Hematopoietic multipotent progenitor cell treated with erythropoietin and hydrocortisone succinate and interleukin-3 and kit ligand, for 15 days (in vitro differentiated cells): ENCODE measurements at regions not wholly inside any gene's neighbourhood (a gene's known extent, or its start where the extent isn't known, plus 50 kb on each side); places are given as distances from the start of the nearest gene placed in this dataset.
"Not testable (repeated sequence)": the region's sequence is repeated elsewhere in the genome, so short reads cannot be mapped to it uniquely, and the experiment has no call there.

Source experiments
- DNase-seq: peaks from one replicate; pipeline ENCODE4 v3.0.0-alpha.2; 2015; ENCODE audit warnings: low spot score

GRCh38 chr2:239657992-239658391, 257.2 kb upstream of the HDAC4 start:
- DNase-seq = no peak

GRCh38 chr2:239657236-239657635, 256.4 kb upstream of the HDAC4 start:
- no peak for DNase-seq

DNA sequence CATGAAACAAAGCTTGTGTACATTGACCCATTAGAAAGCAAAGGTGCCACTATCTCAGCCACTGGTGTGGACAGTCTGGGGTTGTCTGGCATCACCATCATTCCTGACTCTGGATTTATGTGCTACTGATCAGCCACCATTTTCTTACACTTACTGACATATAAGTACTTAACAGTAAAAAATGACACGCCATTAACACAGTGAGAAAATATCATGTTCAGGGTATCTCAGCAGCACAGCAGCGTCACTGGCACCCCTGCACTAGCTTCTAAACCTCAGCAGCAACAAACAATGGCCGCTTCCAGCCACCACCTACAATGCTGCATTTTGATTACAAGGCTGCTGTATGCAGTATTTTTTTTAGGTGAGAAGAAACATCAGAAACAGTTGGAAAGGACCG, 253.4 kb upstream of the HDAC4 start:
- no peak for DNase-seq

- DNase-seq = no peak
These were observed 251.0 kb upstream of the HDAC4 start for GRCh38 chr2:239651859-239652258.

GRCh38 chr2:239650674-239651073, 249.9 kb upstream of the HDAC4 start:
- DNase-seq = no peak

GRCh38 chr2:239649309-239649708, 248.5 kb upstream of the HDAC4 start:
- no peak for DNase-seq

- no peak for DNase-seq
These were observed 247.8 kb upstream of the HDAC4 start for GRCh38 chr2:239648607-239649006.

DNA sequence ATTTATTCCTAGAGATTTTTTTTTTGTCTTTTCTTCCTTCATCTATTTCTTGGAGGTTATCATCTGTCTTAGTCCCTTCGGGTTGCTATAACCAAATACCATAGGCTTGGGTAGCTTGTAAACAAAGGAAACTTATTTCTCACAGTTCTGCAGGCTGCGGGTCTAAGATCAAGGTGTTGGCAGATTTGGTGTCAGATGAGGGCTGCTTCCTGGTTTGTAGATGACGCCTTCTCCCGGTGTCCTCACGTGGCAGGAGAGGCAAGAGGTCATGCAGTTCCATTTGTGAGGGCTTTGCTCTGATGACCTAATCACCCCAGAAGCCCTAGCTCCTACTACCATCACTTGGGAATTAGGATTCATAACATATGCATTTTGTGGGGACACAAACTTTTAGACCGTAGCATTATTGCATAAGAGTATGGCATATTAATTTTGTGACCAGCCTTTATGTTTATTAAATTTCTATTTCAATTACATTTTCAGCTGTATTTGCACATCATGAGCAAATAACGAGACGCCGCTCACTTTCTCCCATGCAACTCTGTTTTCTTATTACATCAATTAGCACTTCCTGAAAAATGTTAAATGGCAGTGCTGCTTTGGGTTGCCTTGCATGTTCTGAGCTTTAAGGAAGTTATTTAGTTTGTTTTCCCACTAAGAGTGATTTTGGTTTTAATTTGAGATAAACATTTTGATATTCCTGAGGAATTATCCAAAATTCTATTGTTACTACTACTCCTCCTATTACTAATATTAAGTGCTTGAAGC, 246.4 kb upstream of the HDAC4 start:
- no peak for DNase-seq

- no peak for DNase-seq
These were observed 245.4 kb upstream of the HDAC4 start for GRCh38 chr2:239646184-239646583.

- DNase-seq = not testable (repeated sequence)
These were observed 243.8 kb upstream of the HDAC4 start for GRCh38 chr2:239644594-239644993.

DNA sequence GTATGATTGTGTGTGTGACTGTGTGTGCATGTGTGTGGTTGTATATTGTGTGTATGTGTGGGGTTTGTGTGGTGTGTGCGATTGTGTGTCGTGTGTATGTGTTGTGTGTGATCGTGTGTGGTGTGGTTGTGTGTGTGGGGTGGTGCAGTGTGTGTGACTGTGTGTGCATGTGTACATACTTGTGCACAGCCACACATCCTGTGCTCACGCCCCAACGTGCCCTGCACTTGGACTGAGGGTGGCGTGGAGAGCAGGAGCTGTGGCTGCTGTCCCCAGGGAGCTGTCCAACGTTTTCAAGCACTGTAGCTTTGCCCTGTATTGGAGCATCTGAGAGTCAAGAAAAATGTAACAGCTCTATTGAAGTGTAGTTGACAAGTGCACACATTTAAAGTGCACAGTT, 243.2 kb upstream of the HDAC4 start:
- DNase-seq = no peak

DNA sequence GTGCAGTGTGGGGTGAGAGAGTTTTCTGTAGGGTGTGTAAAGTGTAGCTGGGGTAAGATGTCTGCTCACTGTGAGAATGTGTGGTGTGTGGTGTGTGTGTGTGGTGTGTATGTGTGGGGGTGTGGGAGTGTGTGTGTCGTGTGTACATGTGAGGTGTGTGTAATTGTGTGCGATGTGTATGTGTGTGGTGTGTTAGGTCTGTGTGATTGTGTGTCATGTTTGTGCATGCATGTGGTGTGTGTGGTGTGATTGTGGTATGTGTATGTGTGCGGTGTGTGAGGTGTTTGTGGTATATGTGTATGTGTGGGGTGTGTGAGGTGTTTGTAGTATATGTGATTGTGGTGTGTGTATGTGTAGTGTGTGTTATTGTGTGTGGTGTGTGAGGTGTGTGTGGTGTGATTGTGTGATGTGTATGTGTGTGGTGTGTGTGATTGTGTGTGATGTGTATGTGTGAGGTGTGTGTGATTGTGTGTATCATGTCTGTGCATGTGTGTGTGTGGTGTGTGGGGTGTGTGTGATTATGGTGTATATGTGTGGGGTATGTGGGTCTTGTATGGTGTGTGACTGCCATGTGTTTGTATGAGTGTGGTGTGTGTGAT, 241.7 kb upstream of the HDAC4 start:
- no peak for DNase-seq

DNA sequence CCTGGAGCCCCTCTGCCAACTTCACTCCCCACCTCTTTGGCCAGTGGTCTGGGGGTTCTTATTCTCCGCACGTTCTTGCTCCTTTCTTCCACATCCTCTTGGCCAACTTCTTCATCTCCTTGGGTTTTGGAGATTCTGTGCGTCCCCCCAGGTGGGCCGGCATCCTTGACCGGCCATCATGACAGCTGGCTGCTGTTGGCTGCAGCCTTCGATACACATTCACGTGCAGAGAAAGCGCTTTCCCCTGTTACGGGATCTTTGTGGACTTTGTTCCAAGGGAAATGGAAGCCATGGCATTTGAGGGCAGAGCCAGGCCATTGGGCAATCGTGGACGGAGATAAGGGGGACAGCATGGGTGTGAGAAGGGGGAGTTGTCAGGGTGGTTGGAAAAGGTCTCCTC, 241.1 kb upstream of the HDAC4 start:
- not testable (repeated sequence) for DNase-seq

- DNase-seq = no peak
These were observed 240.1 kb upstream of the HDAC4 start for GRCh38 chr2:239640676-239641578.

DNA sequence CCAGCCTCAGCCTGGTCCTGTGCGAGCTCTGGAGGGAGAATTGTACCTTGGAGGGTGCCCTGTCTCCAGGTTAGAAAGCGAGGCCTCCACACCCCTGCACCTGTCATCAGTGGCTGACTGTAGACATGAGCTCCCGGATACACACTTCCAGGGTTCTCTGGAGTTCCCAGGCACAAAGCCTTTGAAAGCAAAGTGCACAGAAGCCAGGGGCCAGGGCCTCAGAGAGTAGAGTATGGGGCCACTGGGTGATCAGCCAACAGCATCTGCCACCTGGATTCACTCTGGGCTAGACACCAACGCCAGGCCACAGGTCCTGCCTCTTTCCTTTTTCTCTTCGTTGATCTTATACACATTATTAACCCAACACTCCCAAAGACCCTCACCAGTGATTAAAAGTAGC, 239.4 kb upstream of the HDAC4 start:
- no peak for DNase-seq

GRCh38 chr2:239639421-239640185, 238.8 kb upstream of the HDAC4 start:
- no peak for DNase-seq

- no peak for DNase-seq
These were observed 237.6 kb upstream of the HDAC4 start for GRCh38 chr2:239638376-239638775.

DNA sequence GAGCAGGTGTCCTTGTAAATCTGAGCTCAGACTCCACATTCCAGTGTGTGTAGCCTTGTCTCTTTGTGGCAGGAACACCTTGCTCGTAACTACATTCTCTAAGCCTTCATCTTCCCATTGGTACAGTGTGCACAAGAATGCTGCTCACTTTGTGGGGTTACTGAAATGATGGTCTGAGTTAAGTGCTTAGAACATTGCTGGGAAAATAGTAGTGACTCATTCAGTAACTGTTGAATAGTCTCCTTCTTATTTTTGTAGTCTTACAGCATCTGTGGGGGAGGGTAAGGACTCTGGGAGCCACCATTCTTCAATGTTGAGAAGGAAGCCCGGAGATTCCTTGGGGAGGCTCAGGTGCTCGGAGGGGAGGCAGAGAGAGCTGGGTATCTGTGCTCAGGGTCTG, 236.0 kb upstream of the HDAC4 start:
- no peak for DNase-seq

- DNase-seq = no peak
These were observed 233.9 kb upstream of the HDAC4 start for GRCh38 chr2:239634769-239635168.

GRCh38 chr2:239630618-239631286, 229.9 kb upstream of the HDAC4 start:
- DNase-seq = no peak

DNA sequence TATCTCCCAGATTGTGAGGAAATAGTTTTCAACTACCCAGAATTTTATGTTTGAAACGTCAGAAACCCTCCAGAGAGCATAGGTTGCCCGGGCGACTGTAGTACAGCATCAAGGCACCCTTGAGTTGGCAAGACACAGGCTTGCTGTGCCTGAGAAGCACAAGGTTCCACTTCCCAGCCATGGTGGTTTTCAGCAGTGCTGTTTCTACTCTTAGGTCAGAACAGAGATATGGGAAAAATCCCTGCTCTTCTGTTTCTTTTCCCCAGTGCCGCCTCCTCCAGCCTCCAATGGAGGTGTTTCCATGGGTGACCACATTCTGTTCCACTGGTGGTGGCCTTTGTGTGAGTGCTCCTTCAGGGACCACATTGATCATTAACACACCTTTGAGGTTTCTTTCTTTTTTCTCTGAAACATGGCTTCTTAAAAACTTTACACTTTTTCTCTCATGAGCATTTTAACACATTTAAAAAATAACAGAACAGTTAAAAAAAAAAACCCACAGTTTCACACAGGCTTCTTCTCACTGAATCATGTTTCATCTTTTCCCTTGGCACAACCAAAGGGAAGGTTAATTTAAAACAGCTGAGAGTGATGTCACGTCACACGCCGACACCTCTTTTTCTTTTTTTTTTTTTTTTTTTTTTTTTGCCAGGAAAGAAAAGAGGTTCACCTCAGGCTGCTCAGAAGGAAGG, 229.3 kb upstream of the HDAC4 start:
- no peak for DNase-seq
